SKM-1 treated with dmso at 0.1 percent for 144 hours (cell line): ENCODE measurements at regions not wholly inside any gene's neighbourhood (a gene's known extent, or its start where the extent isn't known, plus 50 kb on each side); places are given as distances from the start of the nearest gene placed in this dataset.
"Not testable (repeated sequence)": the region's sequence is repeated elsewhere in the genome, so short reads cannot be mapped to it uniquely, and the experiment has no call there.

Experiments
- DNase-seq: peaks from one replicate; lab custom pipeline; 2025; ENCODE audit not compliant: unreplicated experiment; lab: John Stamatoyannopoulos, UW

GRCh38 chr2:143889216-143889615, 630.7 kb downstream of the ZEB2 start:
- DNase-seq: no peak

- no peak for DNase-seq
These were observed 634.5 kb downstream of the ZEB2 start for GRCh38 chr2:143885461-143885860.

DNA sequence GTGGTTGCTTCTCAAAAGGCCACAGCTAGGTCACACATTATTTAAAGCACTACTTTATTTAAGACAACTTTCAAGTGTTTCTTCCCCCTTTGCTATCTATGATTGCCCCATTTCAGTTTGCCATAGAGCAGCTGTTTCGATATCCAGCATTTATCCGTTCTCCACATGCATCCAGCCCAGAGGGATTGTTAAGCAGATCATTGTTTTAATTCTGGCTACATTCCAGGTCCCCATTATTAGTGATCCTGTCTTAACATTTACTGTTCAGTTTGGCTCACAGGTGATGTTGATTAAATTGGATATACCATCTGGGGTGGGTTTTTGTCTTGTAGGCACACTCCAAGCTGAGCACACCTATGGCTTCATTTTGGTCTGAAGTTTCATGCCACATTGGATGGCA, 638.7 kb downstream of the ZEB2 start:
- DNase-seq: no peak

GRCh38 chr2:143877876-143878530, 641.9 kb downstream of the ZEB2 start:
- DNase-seq: no peak

- no peak for DNase-seq
These were observed 642.9 kb downstream of the ZEB2 start for GRCh38 chr2:143877056-143877455.

- no peak for DNase-seq
These were observed 644.4 kb downstream of the ZEB2 start for GRCh38 chr2:143875295-143876233.

- no peak for DNase-seq
These were observed 646.0 kb downstream of the ZEB2 start for GRCh38 chr2:143873886-143874285.

- no peak for DNase-seq
These were observed 649.2 kb downstream of the ZEB2 start for GRCh38 chr2:143870696-143871095.

GRCh38 chr2:143856978-143857377, 662.9 kb downstream of the ZEB2 start:
- DNase-seq: no peak

DNA sequence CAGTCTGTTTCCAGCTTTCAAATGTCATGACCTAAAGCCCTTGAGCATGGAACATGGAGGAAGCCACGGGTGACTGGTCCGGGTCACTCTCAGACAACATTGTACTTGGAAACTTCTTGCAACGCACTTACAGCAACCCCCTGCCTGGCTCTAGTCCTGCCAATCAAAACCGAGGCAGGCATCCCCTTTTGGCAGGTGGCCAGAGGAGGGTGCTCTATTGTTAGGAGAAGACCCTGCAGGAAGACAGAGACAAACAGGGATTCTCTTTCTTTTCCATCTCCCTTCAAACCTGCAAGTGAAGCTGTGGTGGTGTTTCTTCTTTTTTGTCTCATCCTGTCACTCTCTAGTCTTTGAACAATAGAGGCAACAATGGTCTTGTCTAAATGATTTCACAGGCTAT, 667.2 kb downstream of the ZEB2 start:
- no peak for DNase-seq

DNA sequence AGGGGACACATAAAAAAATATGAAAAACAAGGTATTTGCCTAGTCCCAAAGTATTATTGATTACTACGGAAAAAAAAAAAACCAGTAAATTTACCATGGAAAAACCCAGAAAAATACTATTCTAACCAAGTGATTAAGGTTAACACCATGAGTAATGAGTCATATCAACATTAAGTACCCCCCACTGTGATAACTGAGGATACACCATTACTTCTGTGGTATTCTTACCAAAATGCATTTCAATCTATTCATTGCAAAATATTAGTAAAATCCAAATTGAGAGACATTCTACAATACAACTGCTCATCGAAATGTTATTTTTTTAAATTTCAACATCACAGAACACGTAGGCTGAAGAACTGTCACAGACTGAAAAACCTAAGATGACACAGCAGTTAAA, 669.8 kb downstream of the ZEB2 start:
- no peak for DNase-seq

DNA sequence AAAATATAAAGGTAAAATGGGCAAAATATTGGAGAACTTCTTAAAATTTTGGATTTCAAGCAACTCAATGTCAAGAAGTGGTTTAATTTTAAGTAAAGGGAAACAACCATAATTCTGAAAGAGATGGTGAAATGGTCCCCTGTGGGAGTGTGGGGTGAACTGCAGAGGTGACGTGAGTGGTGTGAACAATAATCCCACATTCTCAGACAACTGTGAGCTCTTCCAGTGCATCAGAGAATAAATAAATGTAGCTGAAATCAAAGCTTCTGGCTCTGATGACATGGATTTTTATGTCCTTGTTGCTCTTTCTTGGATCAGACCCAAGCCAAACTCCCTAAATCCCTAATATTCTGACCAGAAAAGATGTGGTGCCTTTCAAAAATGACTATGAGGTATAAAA, 672.7 kb downstream of the ZEB2 start:
- DNase-seq: no peak

- DNase-seq: no peak
These were observed 674.9 kb downstream of the ZEB2 start for GRCh38 chr2:143844986-143845385.

DNA sequence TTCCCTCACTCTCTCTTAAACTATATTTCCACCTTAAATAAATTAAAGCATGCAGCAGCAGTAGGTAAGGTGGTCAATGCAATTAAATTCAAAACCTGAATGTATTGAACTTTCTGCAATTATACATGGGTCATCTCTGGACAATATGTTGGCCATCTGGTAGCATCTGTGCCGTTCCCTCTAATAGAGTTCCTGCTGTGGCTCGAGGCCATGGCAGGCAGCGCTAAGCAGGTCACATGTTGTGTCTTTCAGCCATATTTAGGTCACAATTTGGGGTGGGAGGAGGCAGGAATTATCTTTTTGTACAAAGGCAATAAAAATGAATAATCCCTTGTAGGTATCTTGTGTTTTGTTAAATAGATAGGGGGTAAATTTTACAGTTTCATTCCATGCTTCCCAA, 676.2 kb downstream of the ZEB2 start:
- DNase-seq: no peak

DNA sequence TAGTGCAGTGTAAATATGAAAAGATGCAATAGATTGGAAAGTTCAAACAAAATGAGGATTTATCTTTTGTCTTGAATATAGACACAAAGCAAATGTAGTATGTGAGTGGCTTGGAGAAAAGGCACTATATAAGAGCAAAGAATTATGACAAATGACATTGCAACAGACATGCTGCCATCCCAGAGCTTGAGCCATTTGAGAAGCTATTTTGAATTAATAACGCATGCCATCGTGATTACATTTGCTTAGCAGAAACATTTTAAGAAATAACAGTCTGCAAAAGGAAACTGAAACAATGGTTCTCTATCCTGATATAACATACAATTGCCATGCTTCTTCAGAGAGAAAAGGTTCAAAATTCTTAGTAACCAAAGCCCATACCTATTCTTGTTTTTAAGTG, 677.1 kb downstream of the ZEB2 start:
- DNase-seq: no peak

DNA sequence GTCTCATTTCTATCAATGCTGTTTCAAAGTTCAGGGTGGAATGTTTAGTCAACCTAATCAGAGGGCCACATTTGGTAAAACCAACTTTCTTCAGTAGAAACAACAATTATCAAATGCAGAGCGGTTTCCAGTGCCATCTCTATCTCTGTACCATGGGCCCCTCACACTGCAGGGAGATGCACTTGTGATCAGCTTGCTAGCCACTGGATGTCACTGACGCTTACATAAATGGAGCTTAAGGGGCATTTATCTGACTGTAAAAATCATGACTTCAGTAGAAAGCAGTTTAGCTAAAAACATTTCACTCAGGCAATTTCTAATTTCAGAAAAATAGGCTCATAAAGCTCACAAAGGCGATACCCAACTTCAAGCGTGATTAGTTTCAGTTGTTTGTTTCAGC, 678.0 kb downstream of the ZEB2 start:
- no peak for DNase-seq

GRCh38 chr2:143840601-143841000, 679.3 kb downstream of the ZEB2 start:
- no peak for DNase-seq

DNA sequence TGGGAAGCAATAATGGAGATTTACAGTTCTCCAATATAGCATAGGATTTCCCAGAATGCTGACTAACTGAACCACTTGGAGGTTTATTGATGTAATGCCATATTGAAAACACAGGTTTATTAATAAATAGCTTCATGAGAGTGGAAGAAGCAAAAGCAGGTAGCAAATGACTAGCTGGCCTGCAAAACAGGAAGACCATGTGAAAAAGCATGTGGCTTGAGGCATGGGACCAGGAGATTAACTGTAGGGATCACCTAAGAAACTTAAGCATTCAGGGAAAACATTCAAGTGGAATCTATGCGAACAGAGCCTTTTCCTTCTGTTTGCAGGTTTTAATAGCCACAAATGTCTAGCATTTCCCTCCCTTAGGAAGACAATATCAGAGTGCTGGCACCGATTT, 679.7 kb downstream of the ZEB2 start:
- DNase-seq: no peak

DNA sequence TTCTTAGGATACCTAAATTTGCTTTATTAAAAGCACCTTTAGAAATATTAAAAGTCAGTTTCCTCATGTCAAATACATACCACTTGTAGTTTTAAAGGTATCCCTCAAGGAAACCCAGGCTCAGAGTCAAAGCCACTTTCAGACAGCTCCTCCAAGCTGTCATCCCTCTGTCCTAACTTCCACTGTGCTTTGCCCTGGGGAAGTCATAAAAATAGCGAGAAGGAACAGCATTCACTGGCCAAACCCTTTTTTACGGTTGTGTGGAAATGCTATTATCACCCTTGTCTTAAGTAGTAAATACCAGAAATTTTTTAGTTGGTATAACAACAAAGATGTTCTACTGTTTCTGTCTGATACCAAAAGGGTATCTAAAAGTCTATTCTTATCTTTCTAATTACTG, 680.5 kb downstream of the ZEB2 start:
- no peak for DNase-seq

- not testable (repeated sequence) for DNase-seq
These were observed 682.9 kb downstream of the ZEB2 start for GRCh38 chr2:143837055-143837454.

GRCh38 chr2:143835481-143835880, 684.4 kb downstream of the ZEB2 start:
- DNase-seq: no peak

DNA sequence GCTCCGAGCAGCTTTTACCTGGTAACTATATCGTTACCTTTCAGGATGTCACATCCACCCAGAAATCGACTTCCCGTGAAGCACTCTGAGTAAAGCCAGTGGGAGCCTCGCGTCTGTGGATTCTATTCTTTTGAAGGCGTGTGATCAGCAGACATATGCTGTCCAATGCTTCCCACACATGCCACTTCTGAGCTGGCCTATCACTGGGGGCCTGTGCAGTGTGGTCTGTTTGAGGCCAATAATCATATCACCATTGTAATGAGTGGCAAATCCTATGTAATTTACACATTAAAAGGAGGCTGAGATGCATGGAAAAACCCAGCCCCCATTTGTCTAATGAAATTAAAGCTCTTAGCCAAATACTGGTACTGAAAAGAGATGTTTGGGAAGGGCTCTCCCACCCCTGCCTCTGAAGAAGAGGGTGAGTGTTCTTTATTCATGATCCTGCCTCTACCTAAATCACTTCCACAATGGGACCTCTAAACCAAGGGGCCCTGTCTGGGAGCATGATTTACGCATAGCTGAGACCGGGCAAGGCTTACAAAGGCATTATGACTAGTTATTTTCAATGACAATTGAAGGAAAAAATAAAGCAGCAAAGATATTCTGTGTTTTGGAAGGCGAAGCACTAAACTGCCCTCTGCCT, 686.8 kb downstream of the ZEB2 start:
- DNase-seq: no peak
